Esophagus squamous epithelium (tissue), 5 donors: ENCODE measurements at regions not wholly inside any gene's neighbourhood (a gene's known extent, or its start where the extent isn't known, plus 50 kb on each side); places are given as distances from the start of the nearest gene placed in this dataset.
"Not testable (repeated sequence)": the region's sequence is repeated elsewhere in the genome, so short reads cannot be mapped to it uniquely, and the experiment has no call there.

Experiments used
- DNase-seq: peaks from one replicate; lab custom pipeline; 2025; lab: John Stamatoyannopoulos, UW
- H3K27ac ChIP-seq, 4 donors: fragments of 200-600 bp; sonication (generic); one replicate each; pipeline ENCODE4 v1.5.1; 2016 to 2019; ENCODE audit warnings: mild to moderate bottlenecking in 1 of 4
- H3K27me3 ChIP-seq, 4 donors: fragments of 200-600 bp; sonication (generic); 1 replicate in 3 of 4; 2 replicates in 1 of 4; pipeline versions ENCODE4 v1.5.1 to v1.6.0; 2017 to 2021; ENCODE audit warnings: antibody characterized with exemption in 1 of 4
- H3K36me3 ChIP-seq, 3 donors: fragments of 200-600 bp; sonication (generic); one replicate each; pipeline ENCODE4 v1.5.1; 2016 to 2019
- H3K4me1 ChIP-seq, 3 donors: fragments of 200-600 bp; sonication (generic); one replicate each; pipeline ENCODE4 v1.5.1; 2017 to 2019
- H3K4me3 ChIP-seq, 4 donors: fragments of 200-600 bp; sonication (generic); 1 replicate in 3 of 4; 2 replicates in 1 of 4; pipeline ENCODE4 v1.5.1; 2016 to 2019; ENCODE audit warnings: mild to moderate bottlenecking in 2 of 4, moderate library complexity in 1 of 4
- H3K9me3 ChIP-seq, 3 donors: fragments of 200-600 bp; sonication (generic); one replicate each; pipeline ENCODE4 v1.5.1; 2016 to 2019
- POLR2A ChIP-seq, 4 donors: fragments of 450-650 bp; IDR thresholded peaks; one replicate each; pipeline ENCODE4 v1.6.1; 2017; ENCODE audit warnings: antibody characterized with exemption in 4 of 4, mild to moderate bottlenecking in 4 of 4, moderate library complexity in 3 of 4
- WGBS, 2 donors: methylation state at CpG; one replicate each; pipeline ENCODE4 v1.1.5; 2018; 5-methylcytosine and 5-hydroxymethylcytosine counted together
- intact Hi-C: fragments of 100-400 bp; cut with DNase I; formaldehyde crosslinking; loops from one replicate; pipeline ENCODE4 v1.15.0; 2022
- TF ChIP-seq, protein P1 (sequence below), 6 experiments: fragments of 450-650 bp in 4 of 6; fragments of 200-600 bp in 2 of 6; sonication (generic) in 2 of 6; IDR thresholded peaks; one replicate each; pipeline ENCODE4 v1.5.1; 2016 to 2019; ENCODE audit warnings: antibody characterized with exemption in 6 of 6, mild to moderate bottlenecking in 4 of 6, moderate library complexity in 4 of 6
- donor health status: DM: yes; HTN: yes; CAD: no.

DNA sequence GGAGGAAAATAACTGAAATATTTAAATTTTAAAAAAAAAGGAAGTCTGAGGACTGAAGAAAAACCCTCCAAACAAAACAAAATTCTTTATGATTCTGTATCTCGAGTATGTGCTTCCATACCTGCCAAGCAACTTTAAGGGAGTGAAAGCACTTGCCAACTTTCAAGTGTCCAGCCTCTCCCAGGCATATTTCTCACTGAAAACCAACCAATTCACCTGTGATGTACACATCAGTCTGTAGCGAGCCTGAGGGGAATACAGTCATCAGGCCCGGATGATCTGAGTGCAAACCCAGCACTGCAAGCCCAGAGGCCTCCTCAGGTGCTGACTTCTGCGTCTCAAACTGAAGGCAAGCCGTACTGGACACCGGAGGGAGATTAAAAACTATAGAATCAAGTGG, 164.8 kb upstream of the NT5E start:
- no peaks in the 10 kb centered on the region for H3K4me1 ChIP-seq
- H3K4me3 ChIP-seq: no peak overlapping the region
- intact Hi-C loops: no loop called here
- TF ChIP-seq, protein P1, sequence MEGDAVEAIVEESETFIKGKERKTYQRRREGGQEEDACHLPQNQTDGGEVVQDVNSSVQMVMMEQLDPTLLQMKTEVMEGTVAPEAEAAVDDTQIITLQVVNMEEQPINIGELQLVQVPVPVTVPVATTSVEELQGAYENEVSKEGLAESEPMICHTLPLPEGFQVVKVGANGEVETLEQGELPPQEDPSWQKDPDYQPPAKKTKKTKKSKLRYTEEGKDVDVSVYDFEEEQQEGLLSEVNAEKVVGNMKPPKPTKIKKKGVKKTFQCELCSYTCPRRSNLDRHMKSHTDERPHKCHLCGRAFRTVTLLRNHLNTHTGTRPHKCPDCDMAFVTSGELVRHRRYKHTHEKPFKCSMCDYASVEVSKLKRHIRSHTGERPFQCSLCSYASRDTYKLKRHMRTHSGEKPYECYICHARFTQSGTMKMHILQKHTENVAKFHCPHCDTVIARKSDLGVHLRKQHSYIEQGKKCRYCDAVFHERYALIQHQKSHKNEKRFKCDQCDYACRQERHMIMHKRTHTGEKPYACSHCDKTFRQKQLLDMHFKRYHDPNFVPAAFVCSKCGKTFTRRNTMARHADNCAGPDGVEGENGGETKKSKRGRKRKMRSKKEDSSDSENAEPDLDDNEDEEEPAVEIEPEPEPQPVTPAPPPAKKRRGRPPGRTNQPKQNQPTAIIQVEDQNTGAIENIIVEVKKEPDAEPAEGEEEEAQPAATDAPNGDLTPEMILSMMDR (IDR thresholded peaks at IDR 0.05): no peak
- TF ChIP-seq POLR2A (IDR thresholded peaks at IDR 0.05): no peak
- no peaks in the 10 kb centered on the region for H3K36me3 ChIP-seq
- no peaks in the 10 kb centered on the region for H3K9me3 ChIP-seq
- 54 to 70% methylated on average over 5 to 6 of the region's 6 CpGs for WGBS, 2 donors
- no peak overlapping the region for H3K27ac ChIP-seq
- no peaks in the 10 kb centered on the region for H3K27me3 ChIP-seq
- no peak for DNase-seq

DNA sequence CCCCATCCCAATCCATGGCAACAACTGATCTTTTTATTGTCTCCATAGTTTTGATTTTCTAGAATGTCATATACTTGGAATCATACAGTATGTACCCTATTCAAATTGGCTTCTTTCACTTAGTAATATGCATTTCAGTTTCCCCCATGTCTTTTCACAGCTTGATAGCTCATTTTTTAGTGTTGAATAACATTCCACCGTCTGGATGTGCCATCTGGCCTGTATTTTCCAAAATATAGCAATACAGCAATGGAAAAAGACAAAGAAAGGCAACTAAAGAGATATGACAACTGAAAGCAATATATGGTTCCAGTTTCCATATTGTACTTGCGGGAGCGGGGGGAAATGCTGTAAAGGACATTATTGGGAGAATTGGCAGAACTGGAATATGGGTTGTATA, 166.4 kb upstream of the NT5E start:
- Histone ChIP-seq H3K36me3 (no peaks in the 10 kb centered on the region), H3K9me3 (no peaks in the 10 kb centered on the region), H3K4me3 (no peak overlapping the region), H3K27ac (no peak overlapping the region), H3K4me1 (no peaks in the 10 kb centered on the region), H3K27me3 (no peaks in the 10 kb centered on the region)
- intact Hi-C loops: no loop called here
- 72 to 73% methylated on average over 3 of the region's 3 CpGs for WGBS, 2 donors
- no peak for DNase-seq
- TF ChIP-seq POLR2A (IDR thresholded peaks at IDR 0.05): no peak
- TF ChIP-seq, protein P1 (IDR thresholded peaks at IDR 0.05): no peak

DNA sequence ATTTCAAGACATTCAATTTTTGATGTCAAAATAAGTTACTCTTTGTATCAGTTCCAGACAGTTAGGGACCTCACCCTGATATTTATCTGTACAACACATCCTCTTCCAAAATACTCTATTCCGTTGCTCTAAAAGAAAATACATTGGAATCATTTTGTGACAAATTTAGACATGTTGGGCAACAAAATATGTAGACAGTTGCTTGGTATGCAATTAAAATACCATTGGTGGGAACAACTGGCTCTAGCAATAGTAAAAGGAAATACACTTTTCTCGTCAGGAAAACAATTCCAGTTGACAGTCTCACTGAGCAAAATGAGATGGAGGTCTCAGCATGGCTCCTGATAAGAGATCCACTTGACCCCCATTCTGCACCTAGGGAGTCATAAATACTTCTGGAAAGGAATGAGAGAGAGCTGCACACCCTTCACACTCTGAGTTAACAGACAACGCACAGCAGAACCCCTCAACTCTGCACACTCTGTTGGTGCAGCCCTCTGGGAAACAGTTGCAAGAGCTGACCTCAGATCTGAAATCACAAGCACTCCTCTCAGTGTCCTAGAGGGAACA, 171.3 kb upstream of the NT5E start:
- Histone ChIP-seq H3K27me3 (no peaks in the 10 kb centered on the region), H3K36me3 (no peaks in the 10 kb centered on the region), H3K4me1 (no peaks in the 10 kb centered on the region), H3K9me3 (no peaks in the 10 kb centered on the region), H3K27ac (no peak overlapping the region), H3K4me3 (no peak overlapping the region)
- DNase-seq: no peak
- TF ChIP-seq POLR2A (IDR thresholded peaks at IDR 0.05): no peak
- TF ChIP-seq, protein P1 (IDR thresholded peaks at IDR 0.05): no peak
- 50 to 59% methylated on average over 3 of the region's 3 CpGs for WGBS, 2 donors
- intact Hi-C loops: no loop called here

DNA sequence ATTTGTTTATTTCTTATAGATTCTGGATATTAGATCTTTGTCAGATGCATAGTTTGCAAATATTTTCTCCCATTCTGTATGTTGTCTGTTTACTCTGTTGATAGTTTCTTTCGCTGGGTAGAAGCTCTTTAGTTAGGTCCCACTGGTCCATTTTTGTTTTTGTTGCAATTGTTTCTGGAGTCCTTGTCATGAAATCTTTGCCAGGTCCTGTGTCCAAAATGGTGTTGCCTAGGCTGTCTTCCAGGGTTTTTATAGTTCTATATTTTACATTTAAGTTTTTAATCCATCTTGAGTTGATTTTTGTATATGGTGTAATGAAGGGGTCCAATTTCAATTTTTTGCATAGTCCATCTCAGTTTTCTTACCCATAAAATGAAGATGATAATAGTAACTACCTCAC, 173.9 kb upstream of the NT5E start:
- H3K4me3 ChIP-seq, intact Hi-C loops, H3K4me1 ChIP-seq, H3K27ac ChIP-seq, H3K36me3 ChIP-seq, H3K9me3 ChIP-seq, DNase-seq, H3K27me3 ChIP-seq: not testable (repeated sequence)
- WGBS, 2 donors: 78 to 79% methylated on average over 1 of the region's 1 CpG

DNA sequence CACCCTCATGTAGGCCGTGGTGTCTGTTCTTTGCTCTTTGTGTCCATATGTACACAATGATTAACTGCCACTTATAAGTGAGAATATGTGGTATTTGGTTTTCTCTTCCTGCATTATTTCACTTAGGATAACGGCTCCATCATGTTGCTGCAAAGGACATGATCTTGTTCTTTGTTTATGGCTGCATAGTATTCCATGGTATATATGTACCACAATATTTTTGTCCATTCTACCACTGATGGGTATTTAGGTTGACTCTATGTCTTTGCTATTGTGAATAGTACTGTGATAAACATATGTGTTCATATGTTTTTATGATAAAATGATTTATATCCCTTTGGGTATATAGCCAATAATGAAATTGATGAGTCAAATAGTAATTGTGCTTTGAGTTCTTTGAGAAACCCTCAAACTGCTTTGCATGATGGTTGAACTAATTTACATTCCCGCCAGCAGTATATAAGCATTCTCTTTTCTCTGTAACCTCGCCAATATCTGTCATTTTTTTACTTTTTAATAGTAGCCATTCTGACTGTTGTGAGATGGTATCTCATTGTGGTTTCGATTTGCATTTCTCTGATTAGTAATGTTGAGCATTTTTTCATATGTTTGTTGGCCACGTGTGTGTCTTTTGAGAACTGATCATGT, 174.4 kb upstream of the NT5E start:
- WGBS, 2 donors: 54 to 61% methylated on average over 6 of the region's 6 CpGs
- no peaks in the 10 kb centered on the region for H3K27me3 ChIP-seq
- H3K36me3 ChIP-seq: no peaks in the 10 kb centered on the region
- TF ChIP-seq, protein P1 (IDR thresholded peaks at IDR 0.05): no peak
- no peak for TF ChIP-seq POLR2A (IDR thresholded peaks at IDR 0.05)
- no peak for DNase-seq
- intact Hi-C loops: no loop called here
- H3K27ac ChIP-seq: no peak overlapping the region
- no peaks in the 10 kb centered on the region for H3K9me3 ChIP-seq
- no peaks in the 10 kb centered on the region for H3K4me1 ChIP-seq
- no peak overlapping the region for H3K4me3 ChIP-seq
